Muscle of leg (tissue), 3 donors: ENCODE measurements at regions not wholly inside any gene's neighbourhood (a gene's known extent, or its start where the extent isn't known, plus 50 kb on each side); places are given as distances from the start of the nearest gene placed in this dataset.

Experiments used
- DNase-seq: peaks from one replicate; pipeline ENCODE4 v3.0.0; 2013
- H3K27ac ChIP-seq: one replicate; pipeline ENCODE4 v1.5.1; 2013; ENCODE audit warnings: mild to moderate bottlenecking, low read length, control low read depth
- H3K27me3 ChIP-seq: one replicate; pipeline ENCODE4 v1.6.1; 2013; ENCODE audit warnings: low read length; ENCODE audit not compliant: control insufficient read depth, insufficient read depth
- H3K36me3 ChIP-seq: one replicate; pipeline ENCODE4 v1.6.1; 2013; ENCODE audit warnings: low read length; ENCODE audit not compliant: control insufficient read depth, insufficient read depth
- H3K4me1 ChIP-seq: one replicate; pipeline ENCODE4 v1.6.1; 2013; ENCODE audit warnings: low read length; ENCODE audit not compliant: control insufficient read depth, insufficient read depth
- H3K4me3 ChIP-seq: one replicate; pipeline ENCODE4 v1.5.1; 2013; ENCODE audit warnings: low read length, control low read depth
- H3K9me3 ChIP-seq: replicated peaks from 2 replicates; pipeline ENCODE4 v1.6.1; 2013; ENCODE audit warnings: low read depth, low read length; ENCODE audit not compliant: control insufficient read depth
- WGBS: methylation state at CpG from one replicate; pipeline ENCODE4 v1.1.5; 2013; ENCODE audit warnings: missing lambda C conversion rate; ENCODE audit not compliant: insufficient coverage; 5-methylcytosine and 5-hydroxymethylcytosine counted together

GRCh38 chr2:139805441-139805840 lies 1025.3 kb upstream of the NXPH2 start:
- H3K27ac ChIP-seq, result no peak overlapping the region
- H3K36me3 ChIP-seq, result no peaks in the 10 kb centered on the region
- no peaks in the 10 kb centered on the region for H3K27me3 ChIP-seq
- no peaks in the 10 kb centered on the region for H3K9me3 ChIP-seq
- no peaks in the 10 kb centered on the region for H3K4me1 ChIP-seq
- no peak overlapping the region for H3K4me3 ChIP-seq
- WGBS, result no CpG with 5 or more reads among the region's 4 CpGs
- DNase-seq, result peak; percentile 4

GRCh38 chr2:139798391-139798790 lies 1018.2 kb upstream of the NXPH2 start:
- WGBS, result 22% methylated on average over 2 of the region's 2 CpGs
- H3K4me1 ChIP-seq, result no peaks in the 10 kb centered on the region
- H3K36me3 ChIP-seq, result no peaks in the 10 kb centered on the region
- DNase-seq, result no peak
- no peak overlapping the region for H3K27ac ChIP-seq
- H3K27me3 ChIP-seq, result no peaks in the 10 kb centered on the region
- no peaks in the 10 kb centered on the region for H3K9me3 ChIP-seq
- H3K4me3 ChIP-seq, result no peak overlapping the region

- Histone ChIP-seq H3K27ac (no peak overlapping the region), H3K9me3 (no peaks in the 10 kb centered on the region), H3K4me3 (no peak overlapping the region), H3K27me3 (no peaks in the 10 kb centered on the region), H3K36me3 (no peaks in the 10 kb centered on the region), H3K4me1 (no peaks in the 10 kb centered on the region)
- no CpG with 5 or more reads among the region's 3 CpGs for WGBS
- peak; percentile 78 for DNase-seq
These were observed 1010.9 kb upstream of the NXPH2 start for GRCh38 chr2:139790807-139791752.

- Histone ChIP-seq H3K27me3 (no peaks in the 10 kb centered on the region), H3K36me3 (no peaks in the 10 kb centered on the region), H3K4me1 (no peaks in the 10 kb centered on the region), H3K4me3 (no peak overlapping the region), H3K27ac (no peak overlapping the region), H3K9me3 (no peaks in the 10 kb centered on the region)
- WGBS, result 14% methylated on average over 1 of the region's 2 CpGs
- DNase-seq, result peak; percentile 14
These were observed 1009.9 kb upstream of the NXPH2 start for GRCh38 chr2:139790136-139790535.

- no peaks in the 10 kb centered on the region for H3K9me3 ChIP-seq
- H3K4me1 ChIP-seq, result no peaks in the 10 kb centered on the region
- no peak for DNase-seq
- H3K27ac ChIP-seq, result no peak overlapping the region
- H3K27me3 ChIP-seq, result no peaks in the 10 kb centered on the region
- no peaks in the 10 kb centered on the region for H3K36me3 ChIP-seq
- H3K4me3 ChIP-seq, result no peak overlapping the region
These were observed 998.5 kb upstream of the NXPH2 start for GRCh38 chr2:139778732-139779131.

GRCh38 chr2:139773720-139774277 lies 993.6 kb upstream of the NXPH2 start:
- no peaks in the 10 kb centered on the region for H3K9me3 ChIP-seq
- no CpG with 5 or more reads among the region's 1 CpG for WGBS
- no peaks in the 10 kb centered on the region for H3K4me1 ChIP-seq
- H3K36me3 ChIP-seq, result no peaks in the 10 kb centered on the region
- DNase-seq, result no peak
- H3K27me3 ChIP-seq, result no peaks in the 10 kb centered on the region
- no peak overlapping the region for H3K4me3 ChIP-seq
- H3K27ac ChIP-seq, result no peak overlapping the region

GRCh38 chr2:139769633-139770032 lies 989.4 kb upstream of the NXPH2 start:
- Histone ChIP-seq H3K27me3 (no peaks in the 10 kb centered on the region), H3K27ac (no peak overlapping the region), H3K36me3 (no peaks in the 10 kb centered on the region), H3K4me3 (no peak overlapping the region), H3K4me1 (no peaks in the 10 kb centered on the region), H3K9me3 (no peaks in the 10 kb centered on the region)
- no CpG with 5 or more reads among the region's 1 CpG for WGBS
- no peak for DNase-seq

- Histone ChIP-seq H3K27ac (no peak overlapping the region), H3K36me3 (no peaks in the 10 kb centered on the region), H3K27me3 (no peaks in the 10 kb centered on the region), H3K4me3 (no peak overlapping the region), H3K9me3 (no peaks in the 10 kb centered on the region), H3K4me1 (no peaks in the 10 kb centered on the region)
- no peak for DNase-seq
These were observed 983.5 kb upstream of the NXPH2 start for GRCh38 chr2:139763705-139764104.

- no peak overlapping the region for H3K4me3 ChIP-seq
- no peaks in the 10 kb centered on the region for H3K36me3 ChIP-seq
- 100% methylated on average over 2 of the region's 3 CpGs for WGBS
- H3K27me3 ChIP-seq, result no peaks in the 10 kb centered on the region
- no peak for DNase-seq
- H3K27ac ChIP-seq, result no peak overlapping the region
- H3K4me1 ChIP-seq, result no peaks in the 10 kb centered on the region
- no peaks in the 10 kb centered on the region for H3K9me3 ChIP-seq
These were observed 978.9 kb upstream of the NXPH2 start for GRCh38 chr2:139759000-139759505.

- no peak overlapping the region for H3K4me3 ChIP-seq
- peaks cover 3% of the 10 kb centered on the region for H3K9me3 ChIP-seq
- no peaks in the 10 kb centered on the region for H3K36me3 ChIP-seq
- no peaks in the 10 kb centered on the region for H3K27me3 ChIP-seq
- H3K4me1 ChIP-seq, result no peaks in the 10 kb centered on the region
- H3K27ac ChIP-seq, result no peak overlapping the region
- 77% methylated on average over 5 of the region's 11 CpGs for WGBS
- DNase-seq, result no peak
These were observed 966.7 kb upstream of the NXPH2 start for GRCh38 chr2:139746901-139747300.
